H1 (cell line): ENCODE measurements at regions not wholly inside any gene's neighbourhood (a gene's known extent, or its start where the extent isn't known, plus 50 kb on each side); places are given as distances from the start of the nearest gene placed in this dataset.

Experiments
- ASH2L ChIP-seq: fragments of 200-600, 300-600 bp; sonication (generic); IDR thresholded peaks from one replicate; pipeline ENCODE4 v1.7.1; 2017; ENCODE audit warnings: low read length
- BACH1 ChIP-seq: IDR thresholded peaks from 2 replicates; pipeline ENCODE4 v1.6.1; 2012; ENCODE audit warnings: low read length, improper control_type of control experiment
- MAX ChIP-seq: IDR thresholded peaks from 2 replicates; pipeline ENCODE4 v1.6.1; 2012; ENCODE audit warnings: inconsistent platforms
- NANOG ChIP-seq: IDR thresholded peaks from 2 replicates; pipeline ENCODE4 v1.6.1; 2011; ENCODE audit warnings: low read length, low read depth, mild to moderate bottlenecking, inconsistent platforms; ENCODE audit not compliant: insufficient read depth, poor library complexity, severe bottlenecking
- PHF8 ChIP-seq: fragments of 200-600 bp; sonication (generic); conservative IDR thresholded peaks from 2 replicates; pipeline ENCODE4 v1.7.1; 2012; ENCODE audit warnings: low read depth, mild to moderate bottlenecking, inconsistent platforms, low read length, moderate library complexity
- SAP30 ChIP-seq: fragments of 300-600 bp; sonication (generic); IDR thresholded peaks from 2 replicates; pipeline ENCODE4 v1.7.1; 2012; ENCODE audit warnings: low read length, moderate library complexity, mild to moderate bottlenecking, inconsistent platforms; ENCODE audit not compliant: insufficient read depth, insufficient replicate concordance
- SP2 ChIP-seq: IDR thresholded peaks from 2 replicates; pipeline ENCODE4 v1.6.1; 2012; ENCODE audit warnings: mild to moderate bottlenecking, low read length, inconsistent platforms
- SRF ChIP-seq: IDR thresholded peaks from 2 replicates; pipeline ENCODE4 v1.6.1; 2011; ENCODE audit warnings: mild to moderate bottlenecking, low read depth, low read length, moderate library complexity

DNA sequence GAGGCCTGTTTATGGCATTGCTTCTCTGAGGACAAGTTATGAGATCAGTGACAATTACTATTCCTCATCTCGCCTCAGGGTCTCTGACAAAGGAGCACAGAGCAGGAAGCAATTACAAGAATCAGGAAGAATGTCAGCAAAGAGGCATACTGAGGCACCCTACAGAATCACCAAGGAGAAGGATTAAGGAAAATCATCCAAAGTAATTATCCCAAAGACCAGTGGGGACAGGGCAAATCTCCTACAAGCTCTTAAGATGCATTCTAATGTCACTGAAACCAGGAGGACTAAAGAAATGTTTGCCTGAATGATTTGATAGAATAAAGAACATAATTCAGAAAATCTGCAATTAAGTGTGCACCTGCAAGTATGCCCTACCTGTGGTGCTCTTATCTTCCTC is 206.2 kb downstream of the RCHY1 start (continued):
- TF ChIP-seq SP2 = no peak
- TF ChIP-seq PHF8 = no peak
- TF ChIP-seq SRF = no peak
- TF ChIP-seq BACH1 = no peak
- no peak for TF ChIP-seq MAX
- no peak for TF ChIP-seq ASH2L
- TF ChIP-seq NANOG = no peak
- no peak for TF ChIP-seq SAP30
